IMR-90 (cell line): ENCODE measurements at regions not wholly inside any gene's neighbourhood (a gene's known extent, or its start where the extent isn't known, plus 50 kb on each side); places are given as distances from the start of the nearest gene placed in this dataset.

Experiments
- ATAC-seq: fragments of 200-7000 bp; cut with Tn5 transposase; 2 replicates; pipeline ENCODE4 v1.9.1; 2020; ENCODE audit warnings: low read depth, mild to moderate bottlenecking, moderate library complexity
- BruUV-seq: library from RNA; stranded (reverse); fragments of 400-500 nt; replicated peaks from 2 replicates; lab custom pipeline; 2021; lab: Mats Ljungman, UMichigan
- CTCF ChIA-PET: fragments of 300-600 bp; formaldehyde crosslinking; extraction: SDS; loops from one replicate; lab custom pipeline; 2021; ENCODE audit warnings: antibody characterized with exemption; lab: Yijun Ruan, JAX
- POLR2A ChIA-PET: fragments of 300-600 bp; sonication (Branson Sonifier 250); formaldehyde crosslinking; loops from one replicate; lab custom pipeline; 2022; ENCODE audit warnings: antibody characterized with exemption; ENCODE audit not compliant: unreplicated experiment; lab: Charles Lee
- DNase-seq: peaks from one replicate; pipeline ENCODE4 v3.0.0; 2013
- H2AFZ ChIP-seq: replicated peaks from 2 replicates; pipeline ENCODE3; 2013; ENCODE audit warnings: low read length, mild to moderate bottlenecking; ENCODE audit not compliant: poor library complexity
- H2AK5ac ChIP-seq: 2 replicates; pipeline ENCODE4 v1.6.1; 2013; ENCODE audit warnings: low read depth, low read length, inconsistent platforms
- H2AK9ac ChIP-seq: replicated peaks from 2 replicates; pipeline ENCODE3; 2013; ENCODE audit warnings: mild to moderate bottlenecking, low read depth, low read length, moderate library complexity; ENCODE audit not compliant: poor library complexity
- H2BK120ac ChIP-seq: 2 replicates; pipeline ENCODE4 v1.6.1; 2013; ENCODE audit warnings: low read depth, low read length, inconsistent platforms
- H2BK15ac ChIP-seq: 3 replicates; pipeline ENCODE4 v1.6.1; 2013; ENCODE audit warnings: low read depth, low read length, inconsistent platforms
- H2BK20ac ChIP-seq: 2 replicates; pipeline ENCODE4 v1.6.1; 2013; ENCODE audit warnings: low read depth, mild to moderate bottlenecking, inconsistent platforms, low read length, moderate library complexity
- H2BK5ac ChIP-seq: 2 replicates; pipeline ENCODE4 v1.6.1; 2013; ENCODE audit warnings: mild to moderate bottlenecking, low read depth, low read length, inconsistent platforms; ENCODE audit not compliant: poor library complexity, severe bottlenecking
- H3K14ac ChIP-seq: replicated peaks from 2 replicates; pipeline ENCODE4 v1.6.1; 2013; ENCODE audit warnings: low read depth, low read length, inconsistent platforms
- H3K18ac ChIP-seq: 2 replicates; pipeline ENCODE4 v1.6.1; 2013; ENCODE audit warnings: low read depth, low read length, control low read depth
- H3K23ac ChIP-seq: 2 replicates; pipeline ENCODE4 v1.6.1; 2013; ENCODE audit warnings: low read depth, low read length, inconsistent platforms
- H3K27ac ChIP-seq: 2 replicates; pipeline ENCODE4 v1.5.1; 2013; ENCODE audit warnings: mild to moderate bottlenecking, control low read depth, low read length; ENCODE audit not compliant: insufficient read depth
- H3K27me3 ChIP-seq: 2 replicates; pipeline ENCODE4 v1.6.1; 2013; ENCODE audit warnings: low read length; ENCODE audit not compliant: control insufficient read depth, insufficient read depth
- H3K36me3 ChIP-seq: 2 replicates; pipeline ENCODE4 v1.6.1; 2013; ENCODE audit warnings: low read length, mixed read lengths; ENCODE audit not compliant: control insufficient read depth, insufficient read depth
- H3K4ac ChIP-seq: 2 replicates; pipeline ENCODE4 v1.6.1; 2013; ENCODE audit warnings: low read depth, low read length, inconsistent platforms
- H3K4me1 ChIP-seq: 2 replicates; pipeline ENCODE4 v1.6.1; 2013; ENCODE audit warnings: low read length, mixed read lengths; ENCODE audit not compliant: control insufficient read depth, insufficient read depth
- H3K4me2 ChIP-seq: 2 replicates; pipeline ENCODE4 v1.6.1; 2013; ENCODE audit warnings: low read depth, mild to moderate bottlenecking, control low read depth, low read length, moderate library complexity
- H3K4me3 ChIP-seq: 2 replicates; pipeline ENCODE4 v1.5.1; 2013; ENCODE audit warnings: low read depth, mild to moderate bottlenecking, control low read depth, low read length, moderate library complexity; ENCODE audit not compliant: insufficient read depth
- H3K56ac ChIP-seq: 2 replicates; pipeline ENCODE4 v1.6.1; 2013; ENCODE audit warnings: low read length, inconsistent platforms; ENCODE audit not compliant: insufficient read depth; ENCODE audit errors: extremely low read depth
- H3K79me1 ChIP-seq, 2 experiments: 2 replicates each; pipeline ENCODE4 v1.6.1; 2013; ENCODE audit warnings: low read length in 2 of 2, inconsistent platforms in 1 of 2, low read depth in 1 of 2
- H3K9ac ChIP-seq: 2 replicates; pipeline ENCODE4 v1.6.1; 2013; ENCODE audit warnings: low read depth, low read length, control low read depth
- H3K9me1 ChIP-seq: 2 replicates; pipeline ENCODE4 v1.6.1; 2013; ENCODE audit warnings: low read length, inconsistent platforms; ENCODE audit not compliant: insufficient read depth
- H3K9me3 ChIP-seq: 2 replicates; pipeline ENCODE4 v1.6.1; 2013; ENCODE audit warnings: low read length; ENCODE audit not compliant: control insufficient read depth, insufficient read depth
- H4K20me1 ChIP-seq: 2 replicates; pipeline ENCODE4 v1.6.1; 2013; ENCODE audit warnings: low read length, inconsistent platforms; ENCODE audit not compliant: insufficient read depth
- H4K5ac ChIP-seq: 2 replicates; pipeline ENCODE4 v1.6.1; 2013; ENCODE audit warnings: mild to moderate bottlenecking, low read depth, low read length, control low read depth
- H4K8ac ChIP-seq, 2 experiments: 2 replicates each; pipeline ENCODE4 v1.6.1; 2013; ENCODE audit warnings: low read depth in 2 of 2, low read length in 2 of 2, control low read depth in 1 of 2, inconsistent platforms in 1 of 2
- H4K91ac ChIP-seq: 2 replicates; pipeline ENCODE4 v1.6.1; 2013; ENCODE audit warnings: low read depth, low read length, inconsistent platforms; ENCODE audit not compliant: insufficient read depth
- BHLHE40 ChIP-seq: fragments of 150-350 bp; IDR thresholded peaks from 2 replicates; pipeline ENCODE4 v1.6.1; 2016; ENCODE audit warnings: mild to moderate bottlenecking, low read depth, low read length
- CEBPB ChIP-seq: IDR thresholded peaks from 2 replicates; pipeline ENCODE4 v1.6.1; 2012; ENCODE audit warnings: low read depth, low read length, improper control_type of control experiment
- CHD1 ChIP-seq: IDR thresholded peaks from 2 replicates; pipeline ENCODE4 v1.6.1; 2012; ENCODE audit warnings: low read depth, low read length, improper control_type of control experiment
- CTCF ChIP-seq: conservative IDR thresholded peaks from 2 replicates; pipeline ENCODE4 v1.5.1; 2012; ENCODE audit warnings: mild to moderate bottlenecking, low read depth, low read length, improper control_type of control experiment
- FOS ChIP-seq: fragments of 150-350 bp; IDR thresholded peaks from 2 replicates; pipeline ENCODE4 v1.6.1; 2016; ENCODE audit warnings: low read depth, low read length
- MAFK ChIP-seq: IDR thresholded peaks from 2 replicates; pipeline ENCODE4 v1.6.1; 2012; ENCODE audit warnings: low read depth, low read length, improper control_type of control experiment
- MAZ ChIP-seq: IDR thresholded peaks from 2 replicates; pipeline ENCODE4 v1.6.1; 2012; ENCODE audit warnings: low read depth, mild to moderate bottlenecking, low read length, improper control_type of control experiment, moderate library complexity, borderline replicate concordance
- MXI1 ChIP-seq: IDR thresholded peaks from 2 replicates; pipeline ENCODE4 v1.6.1; 2012; ENCODE audit warnings: low read depth, mild to moderate bottlenecking, low read length, moderate library complexity, borderline replicate concordance
- NFE2L2 ChIP-seq: fragments of 150-350 bp; IDR thresholded peaks from 2 replicates; pipeline ENCODE4 v1.6.1; 2016; ENCODE audit warnings: low read depth, mild to moderate bottlenecking, low read length
- RAD21 ChIP-seq: IDR thresholded peaks from 2 replicates; pipeline ENCODE4 v1.6.1; 2012; ENCODE audit warnings: low read length, improper control_type of control experiment
- RCOR1 ChIP-seq: IDR thresholded peaks from 2 replicates; pipeline ENCODE4 v1.6.1; 2012; ENCODE audit warnings: mild to moderate bottlenecking, low read length, improper control_type of control experiment; ENCODE audit not compliant: insufficient replicate concordance
- RFX5 ChIP-seq: IDR thresholded peaks from 2 replicates; pipeline ENCODE4 v1.8.0; 2012; ENCODE audit warnings: low read depth, mild to moderate bottlenecking, low read length, moderate library complexity
- dilution Hi-C: fragments of 300-500 bp; cut with HindIII; formaldehyde crosslinking; loops from one replicate; pipeline ENCODE4 v1.14.3; 2018; ENCODE audit warnings: low sequenced_read_pairs; ENCODE audit not compliant: unreplicated experiment
- in situ Hi-C: fragments of 300-500 bp; cut with MboI; formaldehyde crosslinking; loops from 3 replicates; pipeline ENCODE4 v1.14.3; 2019; ENCODE audit warnings: low sequenced_read_pairs, inconsistent platforms, mixed read lengths
- intact Hi-C: fragments of 100-400 bp; cut with micrococcal nuclease; formaldehyde crosslinking; loops from 2 replicates; pipeline ENCODE4 v1.10.0; 2022
- TF ChIP-seq, protein P1 (sequence below): fragments of 150-350 bp; IDR thresholded peaks from 2 replicates; pipeline ENCODE4 v1.6.1; 2016; ENCODE audit warnings: low read depth, mild to moderate bottlenecking, low read length, moderate library complexity, borderline replicate concordance

- no peaks in the 10 kb centered on the region for H3K36me3 ChIP-seq
- TF ChIP-seq NFE2L2 (no peak), CTCF (no peak), RAD21 (no peak), RCOR1 (no peak), MAZ (no peak), CEBPB (no peak), BHLHE40 (no peak), MXI1 (no peak), RFX5 (no peak), CHD1 (no peak), FOS (no peak), MAFK (no peak)
- TF ChIP-seq, protein P1, sequence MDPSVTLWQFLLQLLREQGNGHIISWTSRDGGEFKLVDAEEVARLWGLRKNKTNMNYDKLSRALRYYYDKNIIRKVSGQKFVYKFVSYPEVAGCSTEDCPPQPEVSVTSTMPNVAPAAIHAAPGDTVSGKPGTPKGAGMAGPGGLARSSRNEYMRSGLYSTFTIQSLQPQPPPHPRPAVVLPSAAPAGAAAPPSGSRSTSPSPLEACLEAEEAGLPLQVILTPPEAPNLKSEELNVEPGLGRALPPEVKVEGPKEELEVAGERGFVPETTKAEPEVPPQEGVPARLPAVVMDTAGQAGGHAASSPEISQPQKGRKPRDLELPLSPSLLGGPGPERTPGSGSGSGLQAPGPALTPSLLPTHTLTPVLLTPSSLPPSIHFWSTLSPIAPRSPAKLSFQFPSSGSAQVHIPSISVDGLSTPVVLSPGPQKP, result no peak
- CTCF ChIA-PET, result no interaction called here
- BruUV-seq, result no TSS peak
- POLR2A ChIA-PET, result no interaction called here
- no peak overlapping the region for H2BK20ac ChIP-seq
- no peak overlapping the region for H3K4me3 ChIP-seq
- no peaks in the 10 kb centered on the region for H3K27me3 ChIP-seq
- H3K9ac ChIP-seq, result no peak overlapping the region
- no peak overlapping the region for H3K23ac ChIP-seq
- no peak overlapping the region for H3K4ac ChIP-seq
- H3K4me2 ChIP-seq, result no peak overlapping the region
- intact Hi-C loops, result no loop called here
- H2BK5ac ChIP-seq, result no peak overlapping the region
- H2BK15ac ChIP-seq, result no peak overlapping the region
- no peak overlapping the region for H2BK120ac ChIP-seq
- H3K27ac ChIP-seq, result no peak overlapping the region
- H3K9me3 ChIP-seq, result no peaks in the 10 kb centered on the region
- in situ Hi-C loops, result no loop called here
- no peak overlapping the region for H3K14ac ChIP-seq
- no peak overlapping the region for H3K56ac ChIP-seq
- H3K4me1 ChIP-seq, result peaks cover 8% of the 10 kb centered on the region
- no peak overlapping the region for H2AK9ac ChIP-seq
- no peak overlapping the region for H2AFZ ChIP-seq
- H3K18ac ChIP-seq, result peak overlapping the region; percentile 14; the same call in 1 of the 2 replicates
- H2AK5ac ChIP-seq, result no peak overlapping the region
- dilution Hi-C loops, result no loop called here
- H3K79me1 ChIP-seq, result no peaks in the 10 kb centered on the region
- no peaks in the 10 kb centered on the region for H3K9me1 ChIP-seq
- ATAC-seq, result no peak
- no peak overlapping the region for H4K5ac ChIP-seq
- no peak overlapping the region for H4K91ac ChIP-seq
- no peak overlapping the region for H4K8ac ChIP-seq
- DNase-seq, result no peak
- H4K20me1 ChIP-seq, result no peaks in the 10 kb centered on the region
These were observed 594.1 kb downstream of the INHBA start for GRCh38 chr7:41108821-41109220.
